ENCODE measurements at regions not wholly inside any gene's neighbourhood (a gene's known extent, or its start where the extent isn't known, plus 50 kb on each side); places are given as distances from the start of the nearest gene placed in this dataset.

GRCh38 chr9:87249029-87249428 lies 248.6 kb upstream of the DAPK1 start (continued):
- TF ChIP-seq ETS1 (IDR thresholded peaks at IDR 0.05) (no peak), STAT1 (IDR thresholded peaks at IDR 0.05; ENCODE audit: unreplicated experiment) (no peak), ZNF114 (CRISPR knock-in tag; IDR thresholded peaks at IDR 0.05) (no peak)

DNA sequence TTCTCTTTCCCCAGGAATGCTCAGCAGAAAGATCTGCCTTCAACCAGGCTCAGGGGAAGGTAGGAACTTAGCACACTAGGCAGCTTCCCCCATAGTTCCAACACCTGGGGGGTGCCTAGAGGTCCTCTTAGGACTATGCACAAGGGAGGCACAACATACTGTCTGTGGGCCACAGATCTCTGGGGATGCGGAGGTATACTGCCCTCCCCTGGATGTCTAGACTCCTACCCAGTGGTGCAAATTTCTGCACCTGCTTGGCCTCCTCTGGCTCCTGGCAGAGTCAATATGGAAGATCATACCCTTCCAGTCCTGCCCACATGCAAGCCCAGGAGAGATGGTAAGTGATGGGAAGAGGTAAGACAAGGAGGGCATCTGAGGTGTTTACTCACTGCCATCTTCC lies 247.5 kb upstream of the DAPK1 start:
- Histone ChIP-seq H3K4me3 (no peak overlapping the region), H4K20me1 (replicated peaks; ENCODE audit: insufficient read depth) (no peaks in the 10 kb centered on the region), H3K79me2 (replicated peaks; ENCODE audit: insufficient read depth) (no peaks in the 10 kb centered on the region), H3K27ac (ENCODE audit: low read depth) (no peak overlapping the region), H3K9me2 (ENCODE audit: insufficient read depth) (no peaks in the 10 kb centered on the region), H3K36me3 (ENCODE audit: insufficient read depth) (no peaks in the 10 kb centered on the region), H3K4me1 (ENCODE audit: insufficient read depth) (no peaks in the 10 kb centered on the region), H3K27me3 (ENCODE audit: insufficient read depth) (no peaks in the 10 kb centered on the region), H3F3A (replicated peaks; ENCODE audit: low read depth) (no peaks in the 10 kb centered on the region), H2AFZ (no peak overlapping the region), H3K4me2 (no peak overlapping the region)
- Mint-ChIP-seq H3K4me1 (no peaks in the 10 kb centered on the region), H3K36me3 (ENCODE audit: low read depth) (no peaks in the 10 kb centered on the region), H3K4me3 (no peak overlapping the region), H3K27ac (no peak overlapping the region), H3K9me3 (no peaks in the 10 kb centered on the region), H3K27me3 (ENCODE audit: insufficient read depth, low read depth, poor library complexity) (peaks cover under 1% of the 10 kb centered on the region)
- DNase-seq (ENCODE audit: low spot score) (peak; percentile 29), ATAC-seq (peak; percentile 78)
- TF ChIP-seq, protein P1, sequence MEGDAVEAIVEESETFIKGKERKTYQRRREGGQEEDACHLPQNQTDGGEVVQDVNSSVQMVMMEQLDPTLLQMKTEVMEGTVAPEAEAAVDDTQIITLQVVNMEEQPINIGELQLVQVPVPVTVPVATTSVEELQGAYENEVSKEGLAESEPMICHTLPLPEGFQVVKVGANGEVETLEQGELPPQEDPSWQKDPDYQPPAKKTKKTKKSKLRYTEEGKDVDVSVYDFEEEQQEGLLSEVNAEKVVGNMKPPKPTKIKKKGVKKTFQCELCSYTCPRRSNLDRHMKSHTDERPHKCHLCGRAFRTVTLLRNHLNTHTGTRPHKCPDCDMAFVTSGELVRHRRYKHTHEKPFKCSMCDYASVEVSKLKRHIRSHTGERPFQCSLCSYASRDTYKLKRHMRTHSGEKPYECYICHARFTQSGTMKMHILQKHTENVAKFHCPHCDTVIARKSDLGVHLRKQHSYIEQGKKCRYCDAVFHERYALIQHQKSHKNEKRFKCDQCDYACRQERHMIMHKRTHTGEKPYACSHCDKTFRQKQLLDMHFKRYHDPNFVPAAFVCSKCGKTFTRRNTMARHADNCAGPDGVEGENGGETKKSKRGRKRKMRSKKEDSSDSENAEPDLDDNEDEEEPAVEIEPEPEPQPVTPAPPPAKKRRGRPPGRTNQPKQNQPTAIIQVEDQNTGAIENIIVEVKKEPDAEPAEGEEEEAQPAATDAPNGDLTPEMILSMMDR (conservative IDR thresholded peaks at IDR 0.05; ENCODE audit: low read depth in 2 of 2), result peak; percentile 35 to 62; a peak in 3 of 4 replicates
- TF ChIP-seq POLR2AphosphoS5 (IDR thresholded peaks at IDR 0.05; ENCODE audit: low read depth), result no peak
- TF ChIP-seq NANOG (IDR thresholded peaks at IDR 0.05; ENCODE audit: borderline replicate concordance), result no peak

GRCh38 chr9:87255431-87256155 lies 242.1 kb upstream of the DAPK1 start:
- no peak overlapping the region for H3K4me2 ChIP-seq
- H3K36me3 ChIP-seq (ENCODE audit: insufficient read depth), result no peaks in the 10 kb centered on the region
- Mint-ChIP-seq H3K27me3 (ENCODE audit: insufficient read depth, low read depth, poor library complexity) (peaks cover 5% of the 10 kb centered on the region), H3K27ac (no peak overlapping the region), H3K9me3 (no peaks in the 10 kb centered on the region), H3K36me3 (ENCODE audit: low read depth) (no peaks in the 10 kb centered on the region), H3K4me3 (no peak overlapping the region), H3K4me1 (no peaks in the 10 kb centered on the region)
- no peak overlapping the region for H3K4me3 ChIP-seq
- no peaks in the 10 kb centered on the region for H3F3A ChIP-seq (replicated peaks; ENCODE audit: low read depth)
- no peaks in the 10 kb centered on the region for H4K20me1 ChIP-seq (replicated peaks; ENCODE audit: insufficient read depth)
- TF ChIP-seq NANOG (IDR thresholded peaks at IDR 0.05; ENCODE audit: borderline replicate concordance), result no peak
- no peak for TF ChIP-seq ZNF331 (CRISPR knock-in tag; IDR thresholded peaks at IDR 0.05; ENCODE audit: low read depth)
- TF ChIP-seq STAT1 (IDR thresholded peaks at IDR 0.05; ENCODE audit: unreplicated experiment), result no peak
- TF ChIP-seq ZNF114 (CRISPR knock-in tag; IDR thresholded peaks at IDR 0.05), result no peak
- H3K27ac ChIP-seq (ENCODE audit: low read depth), result no peak overlapping the region
- 0 out of 2 replicates have a peak overlapping the region, but pooled peaks have one; percentile 18 for H2AFZ ChIP-seq
- no peaks in the 10 kb centered on the region for H3K79me2 ChIP-seq (replicated peaks; ENCODE audit: insufficient read depth)
- no peaks in the 10 kb centered on the region for H3K4me1 ChIP-seq (ENCODE audit: insufficient read depth)
- no peaks in the 10 kb centered on the region; the same call in 1 of the 2 replicates for H3K9me2 ChIP-seq (ENCODE audit: insufficient read depth)
- DNase-seq (ENCODE audit: low spot score) (no peak), ATAC-seq (no peak)
- no peaks in the 10 kb centered on the region for H3K27me3 ChIP-seq (ENCODE audit: insufficient read depth)
